ENCODE measurements at regions not wholly inside any gene's neighbourhood (a gene's known extent, or its start where the extent isn't known, plus 50 kb on each side); places are given as distances from the start of the nearest gene placed in this dataset.

GRCh38 chr3:87109465-87109864 is 117.6 kb upstream of the CHMP2B start:
- H3K27ac ChIP-seq (ENCODE audit: insufficient read depth, low read depth, low read length), result no peak overlapping the region
- DNase-seq (ENCODE audit: low read depth, low spot score), result no peak
- BruUV-seq (replicated peaks), result no TSS peak
- no peaks in the 10 kb centered on the region for H3K36me3 ChIP-seq (ENCODE audit: control insufficient read depth in 2 of 2, extremely low read depth in 1 of 2, insufficient read depth in 2 of 2, low read length in 2 of 2)
- dilution Hi-C loops (cut with MboI; ENCODE audit: extremely low pct_ligation_motif_present, low sequenced_read_pairs) (no loop called here), intact Hi-C loops (cut with micrococcal nuclease) (no loop called here)
- ChIA-PET POLR2A (no interaction called here), CTCF (no interaction called here)
- no peak overlapping the region for H3K4me2 ChIP-seq (ENCODE audit: insufficient read depth, low read length)
- no peaks in the 10 kb centered on the region for H4K20me1 ChIP-seq (replicated peaks; ENCODE audit: control insufficient read depth, extremely low read depth, insufficient read depth, low read length)
- H2AFZ ChIP-seq (ENCODE audit: low read depth, low read length), result no peak overlapping the region
- no peaks in the 10 kb centered on the region for H3K9me1 ChIP-seq (replicated peaks; ENCODE audit: control insufficient read depth, extremely low read depth, insufficient read depth, low read length)
- H3K9ac ChIP-seq (replicated peaks; ENCODE audit: extremely low read depth, insufficient read depth, low read length), result no peak overlapping the region
- FAIRE-seq, result no peak
- H3K4me3 ChIP-seq (replicated peaks in 1 of 3; ENCODE audit: insufficient read depth in 1 of 3, low read depth in 1 of 3, low read length in 3 of 3), result no peak overlapping the region
- no peaks in the 10 kb centered on the region for H3K79me2 ChIP-seq (ENCODE audit: control insufficient read depth, insufficient read depth, low read length)
- no peaks in the 10 kb centered on the region for H3K27me3 ChIP-seq (ENCODE audit: control insufficient read depth in 2 of 2, insufficient read depth in 2 of 2, low read length in 2 of 2)
- no peaks in the 10 kb centered on the region for H3K4me1 ChIP-seq (ENCODE audit: control insufficient read depth, extremely low read depth, insufficient read depth, low read length)
- H3K9me3 ChIP-seq (replicated peaks; ENCODE audit: control insufficient read depth, insufficient read depth, low read length), result no peaks in the 10 kb centered on the region
- TF ChIP-seq EZH2 (IDR thresholded peaks at IDR 0.05; ENCODE audit: borderline replicate concordance, low read depth, low read length, severe bottlenecking), result no peak
- no peak for TF ChIP-seq GATA2 (IDR thresholded peaks at IDR 0.05; ENCODE audit: insufficient read depth, insufficient read length, low read depth, low read length)
- no peak for TF ChIP-seq MYC (IDR thresholded peaks at IDR 0.05; ENCODE audit: low read depth, low read length)
- no peak for TF ChIP-seq POLR2A (IDR thresholded peaks at IDR 0.05; ENCODE audit: low read depth, low read length)
- no peak for TF ChIP-seq POLR2AphosphoS5 (IDR thresholded peaks at IDR 0.05; ENCODE audit: insufficient read depth, low read depth, low read length)
- no peak for TF ChIP-seq JUN (IDR thresholded peaks at IDR 0.05; ENCODE audit: borderline replicate concordance, insufficient read depth, insufficient read length, low read depth)
- TF ChIP-seq CTCF (IDR thresholded peaks at IDR 0.05; ENCODE audit: extremely low read depth in 1 of 2, insufficient read depth in 1 of 2, low read depth in 1 of 2, low read length in 2 of 2), result no peak
- TF ChIP-seq MAX (IDR thresholded peaks at IDR 0.05; ENCODE audit: insufficient read depth, insufficient read length), result no peak
- TF ChIP-seq FOS (IDR thresholded peaks at IDR 0.05; ENCODE audit: borderline replicate concordance, insufficient read depth, low read length), result no peak
